HG03521 (cell line): ENCODE measurements at regions not wholly inside any gene's neighbourhood (a gene's known extent, or its start where the extent isn't known, plus 50 kb on each side); places are given as distances from the start of the nearest gene placed in this dataset.
"Not testable (repeated sequence)": the region's sequence is repeated elsewhere in the genome, so short reads cannot be mapped to it uniquely, and the experiment has no call there.

ENCODE experiments used
- ATAC-seq: cut with Tn5 transposase; IDR thresholded peaks from one replicate; pipeline ENCODE4 v1.9.1; 2021; ENCODE audit warnings: mild to moderate bottlenecking, moderate library complexity; ENCODE audit not compliant: unreplicated experiment

GRCh38 chr5:52603778-52604554 is 183.8 kb upstream of the ITGA1 start:
- no peak for ATAC-seq

GRCh38 chr5:52605317-52606313 is 182.1 kb upstream of the ITGA1 start:
- ATAC-seq = no peak

- no peak for ATAC-seq
Measured at GRCh38 chr5:52607227-52607824, 180.4 kb upstream of the ITGA1 start.

GRCh38 chr5:52620315-52620714 is 167.4 kb upstream of the ITGA1 start:
- no peak for ATAC-seq

GRCh38 chr5:52623291-52623690 is 164.4 kb upstream of the ITGA1 start:
- ATAC-seq = no peak

- no peak for ATAC-seq
Measured at GRCh38 chr5:52624291-52624690, 163.4 kb upstream of the ITGA1 start.

- no peak for ATAC-seq
Measured at GRCh38 chr5:52626312-52626711, 161.4 kb upstream of the ITGA1 start.

GRCh38 chr5:52627740-52628139 is 160.0 kb upstream of the ITGA1 start:
- no peak for ATAC-seq

GRCh38 chr5:52632281-52632680 is 155.4 kb upstream of the ITGA1 start:
- ATAC-seq = no peak

GRCh38 chr5:52634171-52634570 is 153.5 kb upstream of the ITGA1 start:
- ATAC-seq = not testable (repeated sequence)

GRCh38 chr5:52638732-52639131 is 149.0 kb upstream of the ITGA1 start:
- no peak for ATAC-seq

GRCh38 chr5:52648726-52649125 is 139.0 kb upstream of the ITGA1 start:
- ATAC-seq = no peak

- ATAC-seq = no peak
Measured at GRCh38 chr5:52655163-52655562, 132.6 kb upstream of the ITGA1 start.

- no peak for ATAC-seq
Measured at GRCh38 chr5:52656569-52657246, 131.0 kb upstream of the ITGA1 start.

- ATAC-seq = no peak
Measured at GRCh38 chr5:52657247-52657645, 130.5 kb upstream of the ITGA1 start.

GRCh38 chr5:52658246-52658645 is 129.5 kb upstream of the ITGA1 start:
- no peak for ATAC-seq

- ATAC-seq = no peak
Measured at GRCh38 chr5:52660621-52661020, 127.1 kb upstream of the ITGA1 start.

- no peak for ATAC-seq
Measured at GRCh38 chr5:52661903-52662595, 125.7 kb upstream of the ITGA1 start.

- ATAC-seq = no peak
Measured at GRCh38 chr5:52665559-52665958, 122.2 kb upstream of the ITGA1 start.

GRCh38 chr5:52668139-52668538 is 119.6 kb upstream of the ITGA1 start:
- no peak for ATAC-seq
